ENCODE measurements at regions not wholly inside any gene's neighbourhood (a gene's known extent, or its start where the extent isn't known, plus 50 kb on each side); places are given as distances from the start of the nearest gene placed in this dataset.
"Not testable (repeated sequence)": the region's sequence is repeated elsewhere in the genome, so short reads cannot be mapped to it uniquely, and the experiment has no call there.

DNA sequence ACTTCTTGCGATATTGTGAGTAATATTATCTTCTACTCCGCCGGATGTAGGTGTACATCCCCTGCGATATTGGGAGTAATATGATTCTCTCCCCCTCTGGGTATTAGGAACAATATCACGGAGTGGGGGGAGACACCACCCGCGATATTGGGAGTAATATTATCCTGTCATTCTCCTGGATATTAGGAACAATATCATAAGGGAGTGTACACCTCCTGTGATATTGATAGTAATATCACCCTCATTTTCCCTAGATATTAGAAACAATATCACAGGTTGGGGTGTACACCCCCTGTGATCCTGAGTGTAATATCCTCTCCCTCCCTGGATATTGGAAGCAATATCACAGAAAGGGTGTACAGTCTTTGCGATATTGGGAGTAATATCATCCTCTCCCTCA lies 64.3 kb upstream of the CEACAM21 start:
- Histone ChIP-seq H3K9me3 (ENCODE audit: severe bottlenecking) (no peaks in the 10 kb centered on the region), H3K4me3 (ENCODE audit: low read depth, low read length) (no peak overlapping the region), H3K36me3 (no peaks in the 10 kb centered on the region), H3K27ac (no peak overlapping the region), H3K27me3 (ENCODE audit: insufficient read depth, low read depth, severe bottlenecking) (peaks cover 97% of the 10 kb centered on the region)
- DNase-seq: no peak
- TF ChIP-seq, protein P1, sequence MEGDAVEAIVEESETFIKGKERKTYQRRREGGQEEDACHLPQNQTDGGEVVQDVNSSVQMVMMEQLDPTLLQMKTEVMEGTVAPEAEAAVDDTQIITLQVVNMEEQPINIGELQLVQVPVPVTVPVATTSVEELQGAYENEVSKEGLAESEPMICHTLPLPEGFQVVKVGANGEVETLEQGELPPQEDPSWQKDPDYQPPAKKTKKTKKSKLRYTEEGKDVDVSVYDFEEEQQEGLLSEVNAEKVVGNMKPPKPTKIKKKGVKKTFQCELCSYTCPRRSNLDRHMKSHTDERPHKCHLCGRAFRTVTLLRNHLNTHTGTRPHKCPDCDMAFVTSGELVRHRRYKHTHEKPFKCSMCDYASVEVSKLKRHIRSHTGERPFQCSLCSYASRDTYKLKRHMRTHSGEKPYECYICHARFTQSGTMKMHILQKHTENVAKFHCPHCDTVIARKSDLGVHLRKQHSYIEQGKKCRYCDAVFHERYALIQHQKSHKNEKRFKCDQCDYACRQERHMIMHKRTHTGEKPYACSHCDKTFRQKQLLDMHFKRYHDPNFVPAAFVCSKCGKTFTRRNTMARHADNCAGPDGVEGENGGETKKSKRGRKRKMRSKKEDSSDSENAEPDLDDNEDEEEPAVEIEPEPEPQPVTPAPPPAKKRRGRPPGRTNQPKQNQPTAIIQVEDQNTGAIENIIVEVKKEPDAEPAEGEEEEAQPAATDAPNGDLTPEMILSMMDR (IDR thresholded peaks at IDR 0.05; ENCODE audit: low read depth, low read length): no peak

DNA sequence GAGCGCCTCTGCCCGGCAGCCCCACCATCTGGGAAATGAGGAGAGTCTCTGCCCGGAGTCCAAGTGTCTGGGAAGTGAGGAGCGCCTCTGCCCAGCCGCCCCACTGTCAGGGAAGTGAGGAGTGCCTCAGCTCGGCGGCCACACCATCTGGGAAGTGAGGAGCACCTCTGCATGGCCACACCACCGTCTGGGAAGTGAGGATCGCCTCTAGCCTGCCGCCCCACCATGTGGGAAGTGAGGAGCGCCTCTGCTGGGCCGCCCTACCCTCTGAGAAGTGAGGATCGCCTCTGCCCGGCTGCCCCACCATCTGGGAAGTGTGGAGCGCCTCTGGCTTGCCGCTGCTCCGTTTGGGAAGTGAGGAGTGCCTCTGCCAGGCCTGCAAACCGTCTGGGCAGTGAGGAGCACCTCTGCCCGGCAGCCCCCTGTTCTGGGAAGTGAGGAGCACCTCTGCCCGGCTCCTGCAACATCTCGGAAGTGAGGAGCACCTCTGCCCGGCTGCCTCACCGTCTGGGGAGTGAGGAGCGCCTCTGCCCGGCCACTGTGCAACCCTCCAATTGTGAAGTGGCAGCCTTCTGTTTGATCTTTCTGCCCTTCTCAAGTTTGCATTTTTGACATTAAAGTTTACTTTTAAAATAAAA lies 60.8 kb upstream of the CEACAM21 start:
- Histone ChIP-seq H3K27ac (no peak overlapping the region), H3K9me3 (ENCODE audit: severe bottlenecking) (no peaks in the 10 kb centered on the region), H3K4me3 (ENCODE audit: low read depth, low read length) (no peak overlapping the region), H3K27me3 (ENCODE audit: insufficient read depth, low read depth, severe bottlenecking) (peaks cover 86% of the 10 kb centered on the region), H3K36me3 (no peaks in the 10 kb centered on the region)
- TF ChIP-seq, protein P1 (IDR thresholded peaks at IDR 0.05; ENCODE audit: low read depth, low read length): no peak
- no peak for DNase-seq

DNA sequence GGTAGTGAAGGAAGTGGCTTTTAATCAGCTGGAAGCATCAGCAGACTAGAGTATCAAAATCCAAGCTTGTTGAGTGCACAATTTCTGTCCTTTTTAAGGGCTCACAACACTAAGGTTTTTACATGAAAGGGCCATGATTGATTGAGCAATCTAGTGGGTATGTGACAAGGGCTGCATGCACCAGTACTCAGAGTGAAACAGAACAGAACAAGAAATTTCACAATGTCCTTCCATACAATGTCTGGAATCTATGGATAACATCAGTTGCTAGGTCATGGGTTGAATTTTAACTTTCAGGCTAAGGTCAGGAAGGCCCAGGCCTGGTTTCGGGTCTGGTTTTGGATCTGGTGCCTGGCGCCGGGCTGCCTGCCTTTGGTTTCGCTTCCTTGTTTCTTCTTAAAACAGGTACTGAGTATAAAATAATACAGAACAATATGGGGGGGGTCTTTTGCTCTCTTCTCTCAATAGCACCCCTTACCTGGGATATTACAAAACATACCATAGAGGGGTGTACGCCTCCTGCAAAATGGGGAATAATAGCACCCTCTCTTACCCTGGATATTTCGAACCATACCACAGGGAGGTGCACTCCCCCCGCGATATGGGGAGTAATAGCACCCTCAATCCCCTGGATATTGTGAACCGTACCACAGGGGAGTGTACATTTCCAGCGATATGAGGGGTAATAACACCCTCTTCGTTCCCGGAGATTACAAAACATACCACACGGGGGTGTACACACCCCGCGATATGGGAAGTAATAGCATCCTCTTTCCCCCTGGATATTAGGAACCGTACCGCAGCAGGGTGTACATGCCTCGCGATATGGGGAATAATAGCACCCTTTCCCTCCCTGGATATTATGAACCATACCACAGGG lies 59.4 kb upstream of the CEACAM21 start:
- peak; percentile 26 for DNase-seq
- not testable (repeated sequence) for H3K27ac ChIP-seq; H3K36me3 ChIP-seq; H3K4me3 ChIP-seq (ENCODE audit: low read depth, low read length); H3K9me3 ChIP-seq (ENCODE audit: severe bottlenecking)
- H3K27me3 ChIP-seq (ENCODE audit: insufficient read depth, low read depth, severe bottlenecking): peaks cover 72% of the 10 kb centered on the region

DNA sequence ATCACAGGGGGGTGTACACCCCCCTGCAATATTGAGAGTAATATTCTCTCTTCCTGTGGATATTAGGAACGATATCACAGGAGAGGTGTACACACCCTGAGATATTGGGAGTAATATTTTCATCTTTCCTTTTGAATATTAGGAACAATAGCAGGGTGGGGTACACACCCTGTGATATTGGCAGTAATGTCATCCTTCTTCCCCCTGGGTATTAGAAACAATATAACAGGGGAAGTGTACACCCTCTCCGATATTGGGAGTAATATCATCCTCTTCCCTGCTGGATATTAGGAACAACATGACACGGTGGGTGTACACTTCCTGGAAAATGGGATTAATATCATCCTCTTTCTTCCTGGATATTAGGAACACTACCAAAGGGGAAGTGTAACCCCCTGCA lies 57.8 kb upstream of the CEACAM21 start:
- DNase-seq: no peak
- Histone ChIP-seq H3K9me3 (ENCODE audit: severe bottlenecking) (no peaks in the 10 kb centered on the region), H3K27ac (no peak overlapping the region), H3K27me3 (ENCODE audit: insufficient read depth, low read depth, severe bottlenecking) (peaks cover 56% of the 10 kb centered on the region), H3K36me3 (no peaks in the 10 kb centered on the region), H3K4me3 (ENCODE audit: low read depth, low read length) (no peak overlapping the region)
- TF ChIP-seq, protein P1 (IDR thresholded peaks at IDR 0.05; ENCODE audit: low read depth, low read length): no peak

DNA sequence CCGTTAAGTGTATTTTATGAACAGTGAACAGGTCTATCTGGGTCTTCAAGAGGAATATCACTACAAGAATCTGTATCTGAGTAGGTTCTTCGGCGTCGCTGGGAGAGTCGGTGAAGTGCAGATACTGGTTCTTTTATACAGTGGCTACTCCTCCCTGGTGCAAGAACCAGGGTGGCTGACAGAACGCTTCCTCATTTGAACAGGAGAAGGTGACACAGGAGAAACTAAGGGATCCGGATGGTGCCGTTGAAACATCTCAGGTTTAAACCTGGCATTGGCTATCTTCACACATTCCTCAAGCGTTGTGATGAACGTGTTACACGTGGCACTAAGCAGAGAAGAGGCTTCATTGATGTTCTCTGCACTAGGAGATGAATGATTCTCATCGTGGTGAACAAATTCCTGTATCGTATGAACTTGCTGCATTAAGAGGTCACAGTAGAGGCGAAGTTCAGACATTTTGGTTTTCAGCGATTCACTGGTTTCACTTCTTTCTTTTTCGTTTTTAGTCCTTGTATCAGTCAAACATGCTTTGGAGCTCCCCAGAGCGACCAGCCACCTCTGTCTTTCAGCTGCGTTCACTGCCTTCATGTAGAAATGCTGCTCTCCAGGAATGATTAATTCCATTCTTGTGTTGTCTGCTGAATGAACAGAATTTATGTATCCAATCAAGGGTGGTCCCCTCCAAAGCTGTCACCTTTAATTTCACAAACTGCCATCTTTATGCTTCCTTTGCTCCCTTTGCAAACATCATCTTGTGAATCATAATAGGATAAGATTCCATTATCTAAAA lies 54.6 kb upstream of the CEACAM21 start:
- not testable (repeated sequence) for DNase-seq; H3K9me3 ChIP-seq (ENCODE audit: severe bottlenecking); H3K27ac ChIP-seq; H3K4me3 ChIP-seq (ENCODE audit: low read depth, low read length); H3K36me3 ChIP-seq
- H3K27me3 ChIP-seq (ENCODE audit: insufficient read depth, low read depth, severe bottlenecking): peaks cover 24% of the 10 kb centered on the region

DNA sequence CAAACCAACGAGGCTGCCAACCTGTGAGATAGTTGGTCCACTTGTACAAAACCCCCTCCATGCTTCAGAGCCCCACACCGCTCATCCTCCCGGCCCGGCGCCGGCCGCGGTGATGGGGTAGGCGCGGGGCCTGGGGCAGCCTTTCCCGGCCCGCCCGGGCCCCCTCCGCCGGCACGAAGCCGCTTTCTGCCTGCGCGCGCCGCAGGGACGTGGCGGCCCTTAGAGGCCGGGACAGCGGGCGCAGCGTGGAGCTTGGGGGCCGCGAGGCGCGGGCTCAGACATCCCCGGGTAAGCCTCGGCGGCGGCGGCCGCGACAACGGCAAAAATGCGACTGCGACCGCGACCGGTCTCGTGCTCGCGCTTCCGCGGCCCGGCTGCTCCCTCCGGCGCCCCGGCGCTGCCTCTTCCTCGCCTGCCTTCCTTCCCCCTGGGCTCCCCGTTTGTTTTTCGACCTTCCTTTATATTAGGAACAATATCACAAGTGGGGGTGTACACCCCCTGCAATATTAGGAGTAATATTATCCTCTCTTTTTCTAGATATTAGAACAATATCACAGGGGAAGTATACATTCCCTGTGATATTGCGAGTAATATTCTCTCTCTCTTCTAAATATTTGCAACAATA lies 53.9 kb upstream of the CEACAM21 start:
- Histone ChIP-seq H3K4me3 (ENCODE audit: low read depth, low read length) (no peak overlapping the region), H3K9me3 (ENCODE audit: severe bottlenecking) (no peaks in the 10 kb centered on the region), H3K36me3 (no peaks in the 10 kb centered on the region), H3K27me3 (ENCODE audit: insufficient read depth, low read depth, severe bottlenecking) (peaks cover 16% of the 10 kb centered on the region), H3K27ac (no peak overlapping the region)
- DNase-seq: no peak
- TF ChIP-seq, protein P1 (IDR thresholded peaks at IDR 0.05; ENCODE audit: low read depth, low read length): no peak

All from WERI-Rb-1 (cell line).